SK-N-SH (cell line): ENCODE measurements at regions not wholly inside any gene's neighbourhood (a gene's known extent, or its start where the extent isn't known, plus 50 kb on each side); places are given as distances from the start of the nearest gene placed in this dataset.

Source experiments
- CTCF ChIA-PET: fragments of 300-600, 350-600 bp; formaldehyde crosslinking; extraction: SDS; loops from one replicate; lab custom pipeline; 2021; lab: Yijun Ruan, JAX
- POLR2A ChIA-PET: fragments of 350-600 bp; sonication (Branson Sonifier 250); formaldehyde crosslinking; extraction: SDS; loops from one replicate; lab custom pipeline; 2020; ENCODE audit warnings: antibody characterized with exemption, inconsistent platforms; lab: Yijun Ruan, JAX
- DNase-seq: peaks from one replicate; pipeline ENCODE4 v3.0.0; 2012
- H2AFZ ChIP-seq: fragments of 200-600 bp; sonication (generic); 2 replicates; pipeline ENCODE4 v1.8.1; 2016; ENCODE audit warnings: antibody characterized with exemption, mild to moderate bottlenecking, low read depth
- H3F3A ChIP-seq: fragments of 200-600 bp; sonication (generic); replicated peaks from 2 replicates; pipeline ENCODE3; 2016; ENCODE audit warnings: antibody characterized with exemption, mild to moderate bottlenecking; ENCODE audit not compliant: insufficient read depth
- H3K27ac ChIP-seq, 2 experiments: fragments of 200-500 bp in 1 of 2; fragments of 200-600 bp in 1 of 2; sonication (Bioruptor generic) in 1 of 2; sonication (generic), shearing (Covaris generic) in 1 of 2; 2 replicates each; pipeline versions ENCODE4 v1.5.1 to v1.6.1; 2014 to 2016; ENCODE audit warnings: low read depth in 2 of 2, inconsistent platforms in 1 of 2, low read length in 1 of 2, mild to moderate bottlenecking in 1 of 2, mixed read lengths in 1 of 2
- H3K27me3 ChIP-seq: fragments of 200-600 bp; sonication (generic), shearing (Covaris generic); 2 replicates; pipeline ENCODE4 v1.6.1; 2016; ENCODE audit warnings: mixed run types; ENCODE audit not compliant: insufficient read depth
- H3K36me3 ChIP-seq, 2 experiments: fragments of 200-500 bp in 1 of 2; fragments of 200-600 bp in 1 of 2; sonication (Bioruptor generic) in 1 of 2; sonication (generic) in 1 of 2; replicated peaks in 1 of 2; 2 replicates each; pipeline versions ENCODE3 to v1.5.1; 2014 to 2016; ENCODE audit warnings: low read length in 1 of 2, mild to moderate bottlenecking in 1 of 2; ENCODE audit not compliant: insufficient read depth in 2 of 2, control insufficient read depth in 1 of 2
- H3K4me1 ChIP-seq, 2 experiments: fragments of 200-500 bp in 1 of 2; fragments of 200-600 bp in 1 of 2; sonication (Bioruptor generic) in 1 of 2; sonication (generic), shearing (Covaris generic) in 1 of 2; 2 replicates each; pipeline versions ENCODE4 v1.5.1 to v1.6.1; 2014 to 2016; ENCODE audit warnings: low read depth in 1 of 2, low read length in 1 of 2, mixed run types in 1 of 2; ENCODE audit not compliant: insufficient read depth in 2 of 2, control insufficient read depth in 1 of 2
- H3K4me2 ChIP-seq: fragments of 200-600 bp; sonication (generic), shearing (Covaris generic); 2 replicates; pipeline ENCODE4 v1.6.1; 2017; ENCODE audit warnings: mixed run types
- H3K4me3 ChIP-seq, 2 experiments: fragments of 200-500 bp in 1 of 2; fragments of 200-600 bp in 1 of 2; sonication (Bioruptor generic) in 1 of 2; sonication (generic), shearing (Covaris generic) in 1 of 2; 2 replicates each; pipeline versions ENCODE4 v1.5.1 to v1.8.1; 2014 to 2016; ENCODE audit warnings: low read depth in 2 of 2, inconsistent platforms in 1 of 2, low read length in 1 of 2, mild to moderate bottlenecking in 1 of 2, mixed read lengths in 1 of 2, moderate library complexity in 1 of 2
- H3K79me2 ChIP-seq: fragments of 200-600 bp; sonication (generic); 2 replicates; pipeline ENCODE4 v1.8.1; 2017; ENCODE audit warnings: mild to moderate bottlenecking; ENCODE audit not compliant: insufficient read depth
- H3K9ac ChIP-seq: fragments of 200-600 bp; sonication (generic); 2 replicates; pipeline ENCODE4 v1.6.1; 2017; ENCODE audit warnings: mixed run types
- H3K9me2 ChIP-seq: fragments of 200-600 bp; sonication (generic); 2 replicates; pipeline ENCODE4 v1.6.1; 2017; ENCODE audit warnings: mixed run types
- H3K9me3 ChIP-seq: fragments of 200-600 bp; sonication (generic); 2 replicates; pipeline ENCODE4 v1.6.1; 2017; ENCODE audit warnings: mixed run types, mild to moderate bottlenecking, moderate library complexity
- H4K20me1 ChIP-seq: fragments of 200-600 bp; sonication (generic); 2 replicates; pipeline ENCODE4 v1.6.1; 2017; ENCODE audit warnings: mild to moderate bottlenecking, mixed run types; ENCODE audit not compliant: insufficient read depth
- CHD2 ChIP-seq: fragments of 150-350 bp; IDR thresholded peaks from 2 replicates; pipeline ENCODE4 v1.6.1; 2018; ENCODE audit warnings: low read length; ENCODE audit not compliant: partially characterized antibody
- ELF1 ChIP-seq: IDR thresholded peaks from 2 replicates; pipeline ENCODE4 v1.4.0; 2012
- EP300 ChIP-seq, 2 experiments: IDR thresholded peaks; 2 replicates each; pipeline versions ENCODE4 v1.4.0 to v1.6.1; 2012; ENCODE audit warnings: borderline replicate concordance in 1 of 2, low read depth in 1 of 2, low read length in 1 of 2
- FOXJ3 ChIP-seq: sonication (generic); formaldehyde crosslinking; IDR thresholded peaks from 2 replicates; pipeline ENCODE4 v1.5.1; 2020; ENCODE audit warnings: mild to moderate bottlenecking, missing genetic modification reagents
- FOXM1 ChIP-seq: IDR thresholded peaks from 2 replicates; pipeline ENCODE4 v1.4.0; 2012; ENCODE audit warnings: low read depth, mild to moderate bottlenecking
- GABPA ChIP-seq: IDR thresholded peaks from 2 replicates; pipeline ENCODE4 v1.4.0; 2012; ENCODE audit warnings: low read depth, mild to moderate bottlenecking
- JUND ChIP-seq: IDR thresholded peaks from 2 replicates; pipeline ENCODE4 v1.4.0; 2012
- MXI1 ChIP-seq: IDR thresholded peaks from 2 replicates; pipeline ENCODE4 v1.6.1; 2012; ENCODE audit warnings: mild to moderate bottlenecking, low read depth, low read length, improper control_type of control experiment
- NFIC ChIP-seq: IDR thresholded peaks from 2 replicates; pipeline ENCODE4 v1.4.0; 2012; ENCODE audit warnings: borderline replicate concordance
- NRF1 ChIP-seq: IDR thresholded peaks from 2 replicates; pipeline ENCODE4 v1.6.1; 2012; ENCODE audit warnings: low read depth, mild to moderate bottlenecking, low read length
- RAD21 ChIP-seq: IDR thresholded peaks from 2 replicates; pipeline ENCODE4 v1.6.1; 2012; ENCODE audit warnings: mild to moderate bottlenecking, low read length
- RFX5 ChIP-seq: IDR thresholded peaks from 2 replicates; pipeline ENCODE4 v1.6.1; 2012; ENCODE audit warnings: mild to moderate bottlenecking, improper control_type of control experiment, low read length
- RXRA ChIP-seq: IDR thresholded peaks from 2 replicates; pipeline ENCODE4 v1.4.0; 2012; ENCODE audit warnings: low read depth, mild to moderate bottlenecking, borderline replicate concordance
- TCF12 ChIP-seq: IDR thresholded peaks from 2 replicates; pipeline ENCODE4 v1.4.0; 2012
- TEAD4 ChIP-seq: IDR thresholded peaks from 2 replicates; pipeline ENCODE4 v1.4.0; 2012; ENCODE audit warnings: mild to moderate bottlenecking, borderline replicate concordance; ENCODE audit not compliant: insufficient read depth
- WGBS: methylation state at CpG from one replicate; pipeline ENCODE4 v1.1.6; 2017; ENCODE audit warnings: low lambda C conversion rate; 5-methylcytosine and 5-hydroxymethylcytosine counted together
- TF ChIP-seq, protein P1 (sequence below): fragments of 150-350 bp; IDR thresholded peaks from 2 replicates; pipeline ENCODE4 v1.6.1; 2017; ENCODE audit warnings: antibody characterized with exemption, low read length, low read depth, borderline replicate concordance
- TF ChIP-seq, protein P2 (sequence below): IDR thresholded peaks from 2 replicates; pipeline ENCODE4 v1.4.0; 2012; ENCODE audit warnings: low read depth
- TF ChIP-seq, protein P3 (sequence below): IDR thresholded peaks from 2 replicates; pipeline ENCODE4 v1.6.1; 2012; ENCODE audit warnings: mild to moderate bottlenecking, low read depth, low read length, moderate library complexity
- TF ChIP-seq, protein P4 (sequence below): fragments of 200-600 bp; sonication (generic); IDR thresholded peaks from 2 replicates; pipeline ENCODE4 v1.6.1; 2017; ENCODE audit warnings: antibody characterized with exemption, mild to moderate bottlenecking, moderate library complexity
- TF ChIP-seq, protein P5 (sequence below): fragments of 150-350 bp; IDR thresholded peaks from 2 replicates; pipeline ENCODE4 v1.6.1; 2016; ENCODE audit warnings: mild to moderate bottlenecking, low read depth, low read length

DNA sequence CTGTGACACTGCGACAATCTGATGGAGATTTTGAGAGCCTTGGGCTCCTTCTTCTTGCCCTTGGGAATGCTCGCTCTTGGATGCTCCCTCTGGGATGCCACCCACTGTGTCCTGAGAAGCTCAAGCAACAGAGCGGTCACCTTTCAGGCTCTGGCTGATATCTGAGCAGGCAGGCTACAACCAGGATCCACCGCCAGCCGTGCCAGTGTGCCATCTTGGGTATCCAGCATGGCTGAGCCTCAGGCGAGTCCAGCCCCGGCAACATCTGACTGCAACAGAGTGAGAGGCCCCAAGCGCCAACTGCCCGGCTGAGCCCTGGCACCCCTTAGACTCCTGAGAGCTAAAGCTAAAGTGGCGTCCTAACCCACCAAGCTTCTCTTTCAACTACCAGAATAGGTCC lies 202.1 kb downstream of the IRX2 start:
- Histone ChIP-seq H3K4me1 (no peaks in the 10 kb centered on the region), H3K4me3 (no peak overlapping the region), H3K9me2 (no peaks in the 10 kb centered on the region), H3K36me3 (no peaks in the 10 kb centered on the region), H3K27me3 (no peaks in the 10 kb centered on the region), H3K4me2 (no peak overlapping the region), H3K79me2 (no peaks in the 10 kb centered on the region), H3K27ac (no peak overlapping the region), H4K20me1 (no peaks in the 10 kb centered on the region), H2AFZ (no peak overlapping the region), H3K9me3 (0 out of 2 replicates have a peak, but pooled peaks cover 7% of the 10 kb centered on the region), H3F3A (no peaks in the 10 kb centered on the region), H3K9ac (no peak overlapping the region)
- no peak for DNase-seq
- POLR2A ChIA-PET = no interaction called here
- CTCF ChIA-PET = no interaction called here
- TF ChIP-seq EP300 (IDR thresholded peaks at IDR 0.05; ENCODE audit: borderline replicate concordance in 1 of 2, low read depth in 1 of 2, low read length in 1 of 2) (no peak), TCF12 (no peak), NRF1 (no peak), MXI1 (no peak), CHD2 (no peak), ELF1 (no peak), RFX5 (no peak), GABPA (no peak), FOXM1 (no peak), JUND (no peak), TEAD4 (no peak), NFIC (no peak), RAD21 (no peak), FOXJ3 (CRISPR knock-in tag) (no peak), RXRA (no peak)
- TF ChIP-seq, protein P1, sequence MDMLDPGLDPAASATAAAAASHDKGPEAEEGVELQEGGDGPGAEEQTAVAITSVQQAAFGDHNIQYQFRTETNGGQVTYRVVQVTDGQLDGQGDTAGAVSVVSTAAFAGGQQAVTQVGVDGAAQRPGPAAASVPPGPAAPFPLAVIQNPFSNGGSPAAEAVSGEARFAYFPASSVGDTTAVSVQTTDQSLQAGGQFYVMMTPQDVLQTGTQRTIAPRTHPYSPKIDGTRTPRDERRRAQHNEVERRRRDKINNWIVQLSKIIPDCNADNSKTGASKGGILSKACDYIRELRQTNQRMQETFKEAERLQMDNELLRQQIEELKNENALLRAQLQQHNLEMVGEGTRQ = no peak
- TF ChIP-seq, protein P2, sequence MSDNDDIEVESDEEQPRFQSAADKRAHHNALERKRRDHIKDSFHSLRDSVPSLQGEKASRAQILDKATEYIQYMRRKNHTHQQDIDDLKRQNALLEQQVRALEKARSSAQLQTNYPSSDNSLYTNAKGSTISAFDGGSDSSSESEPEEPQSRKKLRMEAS = no peak
- TF ChIP-seq, protein P3, sequence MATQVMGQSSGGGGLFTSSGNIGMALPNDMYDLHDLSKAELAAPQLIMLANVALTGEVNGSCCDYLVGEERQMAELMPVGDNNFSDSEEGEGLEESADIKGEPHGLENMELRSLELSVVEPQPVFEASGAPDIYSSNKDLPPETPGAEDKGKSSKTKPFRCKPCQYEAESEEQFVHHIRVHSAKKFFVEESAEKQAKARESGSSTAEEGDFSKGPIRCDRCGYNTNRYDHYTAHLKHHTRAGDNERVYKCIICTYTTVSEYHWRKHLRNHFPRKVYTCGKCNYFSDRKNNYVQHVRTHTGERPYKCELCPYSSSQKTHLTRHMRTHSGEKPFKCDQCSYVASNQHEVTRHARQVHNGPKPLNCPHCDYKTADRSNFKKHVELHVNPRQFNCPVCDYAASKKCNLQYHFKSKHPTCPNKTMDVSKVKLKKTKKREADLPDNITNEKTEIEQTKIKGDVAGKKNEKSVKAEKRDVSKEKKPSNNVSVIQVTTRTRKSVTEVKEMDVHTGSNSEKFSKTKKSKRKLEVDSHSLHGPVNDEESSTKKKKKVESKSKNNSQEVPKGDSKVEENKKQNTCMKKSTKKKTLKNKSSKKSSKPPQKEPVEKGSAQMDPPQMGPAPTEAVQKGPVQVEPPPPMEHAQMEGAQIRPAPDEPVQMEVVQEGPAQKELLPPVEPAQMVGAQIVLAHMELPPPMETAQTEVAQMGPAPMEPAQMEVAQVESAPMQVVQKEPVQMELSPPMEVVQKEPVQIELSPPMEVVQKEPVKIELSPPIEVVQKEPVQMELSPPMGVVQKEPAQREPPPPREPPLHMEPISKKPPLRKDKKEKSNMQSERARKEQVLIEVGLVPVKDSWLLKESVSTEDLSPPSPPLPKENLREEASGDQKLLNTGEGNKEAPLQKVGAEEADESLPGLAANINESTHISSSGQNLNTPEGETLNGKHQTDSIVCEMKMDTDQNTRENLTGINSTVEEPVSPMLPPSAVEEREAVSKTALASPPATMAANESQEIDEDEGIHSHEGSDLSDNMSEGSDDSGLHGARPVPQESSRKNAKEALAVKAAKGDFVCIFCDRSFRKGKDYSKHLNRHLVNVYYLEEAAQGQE = no peak
- TF ChIP-seq, protein P4, sequence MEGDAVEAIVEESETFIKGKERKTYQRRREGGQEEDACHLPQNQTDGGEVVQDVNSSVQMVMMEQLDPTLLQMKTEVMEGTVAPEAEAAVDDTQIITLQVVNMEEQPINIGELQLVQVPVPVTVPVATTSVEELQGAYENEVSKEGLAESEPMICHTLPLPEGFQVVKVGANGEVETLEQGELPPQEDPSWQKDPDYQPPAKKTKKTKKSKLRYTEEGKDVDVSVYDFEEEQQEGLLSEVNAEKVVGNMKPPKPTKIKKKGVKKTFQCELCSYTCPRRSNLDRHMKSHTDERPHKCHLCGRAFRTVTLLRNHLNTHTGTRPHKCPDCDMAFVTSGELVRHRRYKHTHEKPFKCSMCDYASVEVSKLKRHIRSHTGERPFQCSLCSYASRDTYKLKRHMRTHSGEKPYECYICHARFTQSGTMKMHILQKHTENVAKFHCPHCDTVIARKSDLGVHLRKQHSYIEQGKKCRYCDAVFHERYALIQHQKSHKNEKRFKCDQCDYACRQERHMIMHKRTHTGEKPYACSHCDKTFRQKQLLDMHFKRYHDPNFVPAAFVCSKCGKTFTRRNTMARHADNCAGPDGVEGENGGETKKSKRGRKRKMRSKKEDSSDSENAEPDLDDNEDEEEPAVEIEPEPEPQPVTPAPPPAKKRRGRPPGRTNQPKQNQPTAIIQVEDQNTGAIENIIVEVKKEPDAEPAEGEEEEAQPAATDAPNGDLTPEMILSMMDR = no peak
- TF ChIP-seq, protein P5, sequence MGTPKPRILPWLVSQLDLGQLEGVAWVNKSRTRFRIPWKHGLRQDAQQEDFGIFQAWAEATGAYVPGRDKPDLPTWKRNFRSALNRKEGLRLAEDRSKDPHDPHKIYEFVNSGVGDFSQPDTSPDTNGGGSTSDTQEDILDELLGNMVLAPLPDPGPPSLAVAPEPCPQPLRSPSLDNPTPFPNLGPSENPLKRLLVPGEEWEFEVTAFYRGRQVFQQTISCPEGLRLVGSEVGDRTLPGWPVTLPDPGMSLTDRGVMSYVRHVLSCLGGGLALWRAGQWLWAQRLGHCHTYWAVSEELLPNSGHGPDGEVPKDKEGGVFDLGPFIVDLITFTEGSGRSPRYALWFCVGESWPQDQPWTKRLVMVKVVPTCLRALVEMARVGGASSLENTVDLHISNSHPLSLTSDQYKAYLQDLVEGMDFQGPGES = no peak
- WGBS = 10% methylated on average over 2 of the region's 10 CpGs
